ENCODE measurements at regions not wholly inside any gene's neighbourhood (a gene's known extent, or its start where the extent isn't known, plus 50 kb on each side); places are given as distances from the start of the nearest gene placed in this dataset.

DNA sequence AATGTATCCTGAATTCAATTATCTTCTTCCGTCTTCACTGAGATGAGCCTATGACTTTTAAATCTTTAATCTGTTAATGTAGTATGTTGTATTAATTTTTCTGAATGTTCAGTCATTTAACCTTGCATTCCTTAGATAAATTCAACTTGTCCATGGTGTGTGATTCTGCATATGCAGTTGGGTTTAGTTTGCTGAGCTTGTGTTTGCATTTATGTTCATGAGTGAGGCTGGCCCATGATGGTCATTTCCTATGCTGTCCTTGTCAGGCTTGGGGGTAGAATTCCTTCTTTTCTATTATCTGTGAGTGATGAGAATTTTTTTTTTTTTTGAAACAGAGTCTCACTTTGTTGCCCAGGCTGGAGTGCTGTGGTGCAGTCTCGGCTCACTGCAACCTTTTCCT lies 131.8 kb upstream of the COL5A1 start:
- no peak overlapping the region for H3K4me3 Mint-ChIP-seq
- CTCF ChIA-PET: no interaction called here
- H3K27ac Mint-ChIP-seq: no peak overlapping the region
- peaks cover 8% of the 10 kb centered on the region for H3K27me3 Mint-ChIP-seq
- DNase-seq: no peak
- intact Hi-C loops (cut with micrococcal nuclease): no loop called here
- H3K9me3 Mint-ChIP-seq: no peaks in the 10 kb centered on the region
- no peaks in the 10 kb centered on the region for H3K4me1 Mint-ChIP-seq (ENCODE audit: low read depth)
- POLR2A ChIA-PET: no interaction called here
- H3K36me3 Mint-ChIP-seq: no peaks in the 10 kb centered on the region

DNA sequence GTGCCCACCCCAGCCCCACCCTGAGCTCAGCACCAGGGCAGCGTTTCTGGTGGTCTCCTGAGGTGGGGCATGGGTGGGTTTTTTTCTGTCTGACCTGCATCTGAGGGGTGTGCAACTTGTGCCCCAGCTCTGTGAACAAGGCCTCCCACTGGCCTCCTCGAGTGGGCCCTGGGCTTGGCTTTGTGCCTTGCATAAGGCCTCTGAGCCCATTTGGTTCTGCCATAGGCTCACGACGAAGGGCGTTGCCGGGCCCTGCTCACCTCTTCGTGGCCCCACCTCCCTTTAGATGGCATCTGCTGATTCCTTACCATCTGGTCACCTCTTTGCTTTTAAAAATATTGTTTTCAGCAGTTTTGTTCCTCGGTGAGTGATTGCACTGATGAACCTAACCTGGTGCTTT lies 127.1 kb upstream of the COL5A1 start:
- intact Hi-C loops (cut with micrococcal nuclease): no loop called here
- peaks cover 4% of the 10 kb centered on the region for H3K27me3 Mint-ChIP-seq
- no peak for DNase-seq
- ChIA-PET POLR2A (no interaction called here), CTCF (no interaction called here)
- H3K9me3 Mint-ChIP-seq: no peaks in the 10 kb centered on the region
- H3K4me3 Mint-ChIP-seq: no peak overlapping the region
- no peaks in the 10 kb centered on the region for H3K36me3 Mint-ChIP-seq
- H3K4me1 Mint-ChIP-seq (ENCODE audit: low read depth): no peaks in the 10 kb centered on the region
- H3K27ac Mint-ChIP-seq: no peak overlapping the region

DNA sequence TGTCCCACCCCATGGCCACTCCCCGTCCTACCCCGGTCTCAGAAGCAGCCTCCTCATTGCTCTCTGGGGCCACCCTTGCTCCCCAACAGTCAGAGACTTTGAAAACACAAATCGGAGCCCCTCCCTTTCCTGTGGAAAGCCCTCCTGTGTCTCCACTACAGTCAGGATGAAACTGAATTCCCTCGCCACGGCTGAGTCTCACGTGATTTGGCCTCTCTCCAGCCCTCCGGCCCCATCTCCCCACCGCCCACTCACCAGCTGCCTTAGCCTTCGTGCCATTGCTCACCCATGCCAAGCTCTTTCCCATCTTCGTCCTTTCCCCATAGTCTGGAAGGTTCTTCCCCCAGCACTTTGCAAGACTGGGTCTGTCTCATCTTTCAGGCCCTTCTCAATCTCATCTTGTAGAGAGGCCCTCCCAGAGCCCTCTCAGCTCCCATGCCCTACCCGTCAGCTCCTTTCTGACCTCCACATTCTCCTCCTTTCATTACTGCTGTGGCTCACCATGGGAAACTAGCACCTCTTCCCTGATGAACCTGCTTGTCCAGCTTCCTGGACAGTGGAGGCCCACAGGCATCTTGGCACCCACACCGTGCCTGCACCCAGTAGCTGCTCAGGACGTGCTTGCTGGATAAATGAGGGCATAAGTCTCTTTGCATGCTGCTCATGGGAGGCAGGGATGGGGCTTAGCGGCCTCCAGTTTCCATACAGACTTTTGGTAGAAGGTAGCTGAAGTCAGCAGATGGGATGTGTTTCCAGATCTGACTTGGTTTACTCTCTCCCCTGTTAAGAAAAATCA lies 126.4 kb upstream of the COL5A1 start:
- no peak for DNase-seq
- Mint-ChIP-seq H3K27ac (no peak overlapping the region), H3K4me3 (no peak overlapping the region), H3K9me3 (no peaks in the 10 kb centered on the region), H3K36me3 (no peaks in the 10 kb centered on the region), H3K4me1 (ENCODE audit: low read depth) (no peaks in the 10 kb centered on the region), H3K27me3 (peaks cover 1% of the 10 kb centered on the region)
- POLR2A ChIA-PET: no interaction called here
- CTCF ChIA-PET: no interaction called here
- intact Hi-C loops (cut with micrococcal nuclease): no loop called here

DNA sequence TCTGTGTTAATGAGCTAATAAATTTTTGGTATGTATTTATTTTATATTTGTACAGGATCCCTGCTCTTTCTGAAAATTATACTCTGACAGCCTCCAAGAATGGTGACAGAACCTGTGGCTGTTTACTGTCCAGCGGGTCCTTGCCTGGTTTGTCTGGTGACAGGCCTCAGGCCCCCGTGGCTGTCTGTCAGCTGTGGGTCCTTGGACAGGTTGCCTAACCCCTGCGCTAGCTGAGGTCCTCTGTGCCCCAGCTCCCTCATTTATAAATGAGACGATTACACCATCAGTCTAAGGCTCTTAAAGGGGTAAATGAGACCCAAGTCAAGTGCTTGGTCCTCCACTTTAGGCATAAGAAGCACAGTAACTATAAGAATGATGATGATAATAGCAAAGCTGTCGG lies 125.1 kb upstream of the COL5A1 start:
- Mint-ChIP-seq H3K27me3 (no peaks in the 10 kb centered on the region), H3K27ac (no peak overlapping the region), H3K36me3 (no peaks in the 10 kb centered on the region), H3K4me3 (no peak overlapping the region), H3K4me1 (ENCODE audit: low read depth) (no peaks in the 10 kb centered on the region), H3K9me3 (peaks cover 4% of the 10 kb centered on the region)
- intact Hi-C loops (cut with micrococcal nuclease): no loop called here
- CTCF ChIA-PET: no interaction called here
- no peak for DNase-seq
- POLR2A ChIA-PET: no interaction called here

DNA sequence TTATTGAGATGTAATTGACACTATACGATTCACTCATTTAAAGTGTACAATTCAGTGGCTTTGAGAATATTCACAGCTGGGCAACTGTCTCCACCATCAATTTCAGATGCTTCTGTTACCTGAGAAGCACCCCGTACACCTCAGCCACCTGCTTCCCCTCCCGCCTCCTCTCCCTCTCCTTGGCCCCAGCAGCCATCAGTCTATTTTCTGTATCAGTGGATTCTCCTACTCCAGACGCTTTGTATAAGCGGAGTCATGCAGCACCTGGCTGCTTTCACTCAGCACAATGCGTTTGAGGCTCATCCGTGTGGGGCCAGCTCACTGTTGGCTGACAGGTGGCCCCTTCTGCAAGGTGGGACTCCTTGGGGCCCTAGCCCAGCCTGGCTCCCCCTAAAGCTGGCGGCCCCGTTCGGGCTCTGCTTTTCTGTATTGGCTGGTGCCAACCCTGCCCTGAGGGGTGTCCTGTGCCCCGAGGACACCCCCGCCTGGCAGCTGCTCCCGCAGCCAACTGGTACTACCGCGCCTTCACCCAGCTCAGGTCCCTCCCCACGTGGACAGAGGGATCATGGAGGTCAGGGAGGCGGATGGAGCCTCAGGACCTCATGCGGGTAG lies 124.4 kb upstream of the COL5A1 start:
- Mint-ChIP-seq H3K9me3 (peaks cover 4% of the 10 kb centered on the region), H3K4me3 (no peak overlapping the region), H3K27me3 (no peaks in the 10 kb centered on the region), H3K36me3 (no peaks in the 10 kb centered on the region), H3K27ac (no peak overlapping the region), H3K4me1 (ENCODE audit: low read depth) (no peaks in the 10 kb centered on the region)
- ChIA-PET POLR2A (no interaction called here), CTCF (no interaction called here)
- intact Hi-C loops (cut with micrococcal nuclease): no loop called here
- DNase-seq: no peak

DNA sequence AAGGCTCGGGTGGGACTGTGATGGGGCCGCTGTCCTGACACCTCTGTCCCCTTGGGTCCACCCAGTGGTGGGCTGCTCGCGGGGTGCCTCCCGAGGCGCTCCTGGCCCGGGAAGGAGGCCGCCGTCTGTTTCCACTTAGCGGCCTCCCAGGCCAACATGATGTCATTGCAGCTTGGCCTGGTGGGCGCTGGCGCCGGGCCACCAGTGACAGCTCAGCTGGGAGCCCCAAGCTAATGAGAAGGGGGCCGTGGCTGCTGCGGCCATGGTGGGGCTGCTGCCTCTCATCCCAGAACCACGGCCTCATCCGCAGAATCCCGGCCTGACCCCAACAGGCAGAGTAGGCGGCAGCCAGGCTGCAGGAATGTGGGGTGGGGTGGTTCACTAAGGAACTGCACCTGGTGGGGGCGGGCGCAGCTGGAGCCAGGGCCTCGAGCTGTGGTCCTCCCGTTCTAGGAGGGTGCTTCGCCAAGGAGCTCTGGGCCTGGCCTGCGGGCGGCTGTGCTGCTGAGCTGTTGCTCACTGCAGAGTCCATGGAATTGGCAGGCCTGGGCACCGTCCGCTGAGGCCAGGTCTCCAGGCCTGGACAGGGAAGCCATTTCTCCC lies 123.5 kb upstream of the COL5A1 start:
- ChIA-PET CTCF (no interaction called here), POLR2A (no interaction called here)
- intact Hi-C loops (cut with micrococcal nuclease): no loop called here
- Mint-ChIP-seq H3K4me3 (no peak overlapping the region), H3K9me3 (peaks cover 4% of the 10 kb centered on the region), H3K27ac (no peak overlapping the region), H3K27me3 (no peaks in the 10 kb centered on the region), H3K36me3 (no peaks in the 10 kb centered on the region), H3K4me1 (ENCODE audit: low read depth) (no peaks in the 10 kb centered on the region)
- no peak for DNase-seq

DNA sequence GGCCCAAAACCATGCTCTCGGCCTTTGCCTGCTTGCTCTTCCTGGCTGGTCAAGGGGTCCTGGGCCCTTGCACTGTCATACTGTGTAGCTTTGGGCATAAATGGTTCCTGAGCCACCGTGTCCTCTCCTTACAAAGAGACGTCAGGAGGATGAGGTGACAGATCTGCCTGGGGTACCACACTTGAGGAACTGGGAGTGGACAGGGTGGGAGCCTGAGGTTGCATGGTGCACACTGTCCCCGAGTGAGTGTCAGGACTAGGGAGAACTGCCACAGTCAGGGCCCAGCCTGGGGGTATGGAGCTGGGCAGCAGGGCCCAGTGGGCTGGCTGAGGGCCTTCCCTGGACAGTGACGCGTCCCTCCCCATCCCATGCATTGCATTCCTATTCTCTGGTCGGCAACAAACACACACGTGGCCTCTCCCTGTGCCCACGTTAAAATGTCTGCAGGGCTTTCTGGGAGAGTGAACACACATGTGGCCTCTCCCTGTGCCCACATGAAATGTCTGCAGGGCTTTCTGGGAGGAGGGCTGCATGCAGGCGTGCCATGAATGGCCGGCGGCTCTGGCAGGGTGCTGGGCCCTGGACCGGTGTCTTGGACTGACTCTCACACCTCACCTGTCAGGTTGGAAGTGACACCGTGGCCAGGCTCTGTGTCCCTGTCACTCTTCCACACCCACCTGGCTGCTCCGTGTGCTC lies 122.1 kb upstream of the COL5A1 start:
- Mint-ChIP-seq H3K4me3 (no peak overlapping the region), H3K4me1 (ENCODE audit: low read depth) (no peaks in the 10 kb centered on the region), H3K27me3 (no peaks in the 10 kb centered on the region), H3K9me3 (peaks cover 4% of the 10 kb centered on the region), H3K27ac (no peak overlapping the region), H3K36me3 (no peaks in the 10 kb centered on the region)
- intact Hi-C loops (cut with micrococcal nuclease): no loop called here
- ChIA-PET POLR2A (interaction anchor here (0.6 kb wide), 1 partner anchor 15 kb away, joined by 3 read pairs; no protein-coding TSS in a partner anchor), CTCF (no interaction called here)
- no peak for DNase-seq

DNA sequence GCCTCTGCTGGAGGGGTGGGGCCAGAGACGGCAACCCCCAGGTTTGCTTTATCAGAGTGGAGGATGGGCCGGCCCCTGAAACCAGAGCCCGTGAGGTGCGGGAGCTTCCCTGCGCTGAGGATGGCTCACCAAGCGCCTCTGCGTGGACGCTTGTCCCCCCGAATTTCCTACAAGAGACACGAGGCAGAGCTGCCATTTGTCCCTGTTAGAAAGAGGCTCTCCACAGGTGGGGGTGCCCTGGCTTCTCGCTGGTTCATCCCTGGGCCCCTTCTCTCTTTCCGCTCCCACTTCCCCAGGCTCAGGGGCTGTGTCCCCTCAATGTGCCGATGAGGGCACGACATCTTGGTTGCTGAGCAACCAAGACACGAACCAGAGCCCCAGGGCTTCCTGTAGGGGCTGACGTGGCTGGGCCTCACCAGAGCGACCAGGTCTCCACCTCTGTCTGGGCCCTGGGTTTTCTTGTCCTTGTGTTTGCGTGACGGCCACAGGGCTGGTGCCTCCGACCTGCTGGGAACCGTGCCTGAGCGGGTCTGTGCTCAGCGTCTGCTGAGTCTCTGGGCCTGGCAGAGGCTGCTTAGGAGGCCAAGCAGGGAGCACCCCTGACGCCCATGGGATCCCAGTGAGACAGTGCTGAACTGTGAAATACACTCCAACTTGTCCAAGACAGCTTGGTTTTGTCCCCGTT lies 119.6 kb upstream of the COL5A1 start:
- Mint-ChIP-seq H3K4me1 (ENCODE audit: low read depth) (no peaks in the 10 kb centered on the region), H3K9me3 (peaks cover 4% of the 10 kb centered on the region), H3K27me3 (peaks cover 3% of the 10 kb centered on the region), H3K36me3 (no peaks in the 10 kb centered on the region), H3K4me3 (no peak overlapping the region), H3K27ac (no peak overlapping the region)
- no peak for DNase-seq
- intact Hi-C loops (cut with micrococcal nuclease): no loop called here
- ChIA-PET CTCF (no interaction called here), POLR2A (no interaction called here)

DNA sequence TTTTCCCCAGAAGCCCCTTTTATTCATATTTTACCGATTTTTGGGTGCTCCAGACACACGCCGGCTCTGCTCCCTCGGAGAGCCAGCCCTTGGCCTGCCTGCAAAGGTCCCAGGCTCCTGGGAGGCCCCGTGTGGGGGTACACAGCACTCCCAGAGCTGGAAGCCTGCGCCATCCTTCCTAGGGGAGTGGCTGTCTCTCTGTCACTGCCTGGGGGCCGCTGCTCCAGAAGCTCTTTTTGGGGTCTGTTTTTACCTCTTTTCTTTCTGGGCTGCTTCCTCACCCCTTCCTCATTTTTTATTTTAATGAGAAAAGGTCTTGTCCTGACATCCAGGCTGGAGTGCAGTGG lies 119.1 kb upstream of the COL5A1 start:
- peaks cover 4% of the 10 kb centered on the region for H3K9me3 Mint-ChIP-seq
- no peak overlapping the region for H3K27ac Mint-ChIP-seq
- no peak for DNase-seq
- CTCF ChIA-PET: no interaction called here
- H3K4me3 Mint-ChIP-seq: no peak overlapping the region
- intact Hi-C loops (cut with micrococcal nuclease): no loop called here
- no peaks in the 10 kb centered on the region for H3K36me3 Mint-ChIP-seq
- POLR2A ChIA-PET: no interaction called here
- H3K4me1 Mint-ChIP-seq (ENCODE audit: low read depth): no peaks in the 10 kb centered on the region
- peaks cover 5% of the 10 kb centered on the region for H3K27me3 Mint-ChIP-seq

DNA sequence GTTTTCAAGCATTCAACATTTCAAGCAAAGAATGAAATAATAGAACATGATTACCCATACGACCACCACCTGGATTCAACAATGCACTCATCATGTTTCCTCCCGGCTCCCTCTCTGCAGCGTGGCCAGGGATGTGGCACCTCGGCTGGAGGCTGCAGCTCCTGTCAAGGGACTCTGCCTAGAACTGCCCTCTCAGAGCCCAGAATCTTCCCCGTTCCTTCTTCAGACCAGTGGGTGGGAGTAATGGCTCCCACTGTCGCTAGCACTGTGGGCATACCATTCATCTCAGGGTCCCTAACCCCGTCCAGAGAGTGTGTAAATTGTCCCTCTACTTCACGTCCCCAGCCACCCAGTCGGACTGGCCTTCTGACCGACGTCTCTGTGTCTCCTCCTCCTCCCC lies 118.6 kb upstream of the COL5A1 start:
- Mint-ChIP-seq H3K27me3 (peaks cover 7% of the 10 kb centered on the region), H3K4me3 (no peak overlapping the region), H3K27ac (no peak overlapping the region), H3K36me3 (no peaks in the 10 kb centered on the region), H3K9me3 (peaks cover 4% of the 10 kb centered on the region), H3K4me1 (ENCODE audit: low read depth) (no peaks in the 10 kb centered on the region)
- intact Hi-C loops (cut with micrococcal nuclease): no loop called here
- CTCF ChIA-PET: no interaction called here
- DNase-seq: no peak
- POLR2A ChIA-PET: no interaction called here

DNA sequence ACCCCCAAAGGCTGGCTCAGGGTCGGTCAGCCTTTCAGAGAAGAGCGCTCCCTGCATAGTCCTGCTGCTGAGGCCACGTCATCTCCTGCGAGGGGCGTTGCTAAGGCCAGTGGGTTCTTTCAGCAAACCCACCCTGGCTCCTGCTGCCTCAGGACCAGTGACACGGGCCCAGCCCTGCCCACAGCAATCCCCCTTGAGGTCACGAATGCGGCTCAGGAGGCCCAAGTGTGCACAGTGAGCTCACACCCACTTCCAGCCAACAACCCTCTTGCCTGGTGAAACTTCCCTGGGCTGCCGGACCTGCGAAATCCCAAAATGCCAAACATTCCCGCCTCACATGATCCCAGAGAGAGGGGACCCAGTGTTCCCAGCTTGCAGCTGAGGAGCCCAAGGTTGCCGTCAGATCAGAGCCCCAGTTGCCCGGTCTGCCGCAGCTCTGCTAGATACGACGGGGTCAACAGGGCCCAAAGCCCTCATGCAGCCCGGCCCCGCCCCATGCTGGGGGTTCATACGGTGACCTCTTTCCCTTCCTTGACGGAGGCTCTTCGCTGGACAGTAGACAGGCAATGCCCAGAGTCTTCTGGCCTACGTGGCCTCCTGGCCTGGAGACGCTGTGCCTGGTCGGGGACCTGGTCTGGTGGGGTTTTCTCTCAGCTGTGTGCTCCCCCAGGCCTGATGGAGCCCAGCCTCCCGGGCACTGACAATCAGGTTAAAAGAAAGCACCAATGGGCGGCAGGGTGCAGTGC lies 116.4 kb upstream of the COL5A1 start:
- H3K27me3 Mint-ChIP-seq: peaks cover 8% of the 10 kb centered on the region
- no peak overlapping the region for H3K4me3 Mint-ChIP-seq
- no peaks in the 10 kb centered on the region for H3K4me1 Mint-ChIP-seq (ENCODE audit: low read depth)
- no peaks in the 10 kb centered on the region for H3K36me3 Mint-ChIP-seq
- no peak overlapping the region for H3K27ac Mint-ChIP-seq
- no peak for DNase-seq
- ChIA-PET CTCF (no interaction called here), POLR2A (no interaction called here)
- intact Hi-C loops (cut with micrococcal nuclease): no loop called here
- H3K9me3 Mint-ChIP-seq: peaks cover 7% of the 10 kb centered on the region
